ENCODE measurements at regions not wholly inside any gene's neighbourhood (a gene's known extent, or its start where the extent isn't known, plus 50 kb on each side); places are given as distances from the start of the nearest gene placed in this dataset.

DNA sequence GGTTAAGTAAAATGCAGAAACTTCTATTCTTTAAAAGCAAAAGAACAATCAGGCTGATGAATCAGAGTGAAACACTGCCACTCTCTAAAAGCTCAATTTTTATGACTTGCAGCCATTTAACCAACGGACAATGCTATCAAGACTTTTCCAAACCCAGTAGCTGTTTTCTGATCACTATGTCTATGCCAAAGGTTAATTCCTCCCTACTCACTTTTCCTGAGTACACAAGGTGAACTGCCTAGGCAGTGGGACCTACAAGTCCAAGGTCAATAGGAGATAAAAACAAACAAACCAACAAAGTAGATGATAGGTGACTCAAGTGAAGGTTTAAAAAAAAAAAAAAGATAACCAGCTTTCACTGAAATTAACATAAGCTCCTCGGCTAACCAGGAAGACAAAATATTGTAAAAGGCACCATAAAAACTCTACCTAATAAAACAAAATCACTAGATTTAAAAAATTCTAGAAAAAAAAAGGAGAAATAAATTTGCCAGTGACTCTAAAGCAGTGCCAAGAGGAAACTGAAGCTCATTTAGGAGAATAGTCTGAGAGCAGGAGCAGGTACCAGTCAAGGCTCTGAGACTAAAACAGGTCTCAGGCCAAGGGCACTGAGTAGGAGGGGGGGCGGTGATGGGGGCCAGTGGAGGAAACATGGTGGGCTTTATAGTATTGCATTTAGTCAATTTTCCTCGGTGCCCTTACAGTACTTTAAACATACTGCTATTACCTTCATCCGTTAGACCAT, 134.1 kb upstream of the DLGAP1 start:
- DNase-seq (ENCODE audit: insufficient read length, low spot score) = no peak
- TF ChIP-seq POLR2A (IDR thresholded peaks at IDR 0.05; ENCODE audit: low read depth, low read length) = no peak
- TF ChIP-seq PAX5 (IDR thresholded peaks at IDR 0.05; ENCODE audit: insufficient read depth, low read length, severe bottlenecking) = no peak
- no peak for TF ChIP-seq SPI1 (IDR thresholded peaks at IDR 0.05; ENCODE audit: low read depth, low read length)
- no peak for TF ChIP-seq TAF1 (IDR thresholded peaks at IDR 0.05; ENCODE audit: low read depth, low read length)
- TF ChIP-seq POU2F2 (IDR thresholded peaks at IDR 0.05; ENCODE audit: low read depth, low read length) = no peak
- TF ChIP-seq POLR2AphosphoS5 (IDR thresholded peaks at IDR 0.05; ENCODE audit: low read depth, low read length) = no peak
- FAIRE-seq = no peak

GRCh38 chr18:4587204-4587603, 132.1 kb upstream of the DLGAP1 start:
- FAIRE-seq (no peak), DNase-seq (ENCODE audit: insufficient read length, low spot score) (no peak)

DNA sequence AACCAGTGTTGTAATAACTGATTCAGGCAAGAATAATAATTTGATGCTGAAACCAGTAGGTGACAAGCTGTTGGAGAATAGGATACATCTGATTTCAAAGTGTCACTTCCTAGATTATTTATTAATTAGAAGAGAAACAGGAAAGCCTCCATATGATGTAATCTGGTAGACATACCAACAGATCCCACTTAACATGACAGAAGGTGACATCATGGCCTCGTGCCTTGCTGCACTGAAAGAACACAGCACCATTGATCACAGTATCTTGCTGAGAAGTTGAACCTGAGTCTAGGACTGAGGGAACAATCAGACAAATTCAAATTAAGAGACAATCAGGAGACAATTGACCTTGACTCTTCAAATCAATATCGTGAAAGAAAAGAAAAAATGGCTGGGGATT, 131.6 kb upstream of the DLGAP1 start:
- DNase-seq (ENCODE audit: insufficient read length, low spot score) (no peak), FAIRE-seq (no peak)
- TF ChIP-seq TAF1 (IDR thresholded peaks at IDR 0.05; ENCODE audit: low read depth, low read length) = no peak
- TF ChIP-seq POLR2AphosphoS5 (IDR thresholded peaks at IDR 0.05; ENCODE audit: low read depth, low read length) = no peak
- no peak for TF ChIP-seq POU2F2 (IDR thresholded peaks at IDR 0.05; ENCODE audit: low read depth, low read length)
- no peak for TF ChIP-seq PAX5 (IDR thresholded peaks at IDR 0.05; ENCODE audit: insufficient read depth, low read length, severe bottlenecking)
- no peak for TF ChIP-seq SPI1 (IDR thresholded peaks at IDR 0.05; ENCODE audit: low read depth, low read length)
- TF ChIP-seq POLR2A (IDR thresholded peaks at IDR 0.05; ENCODE audit: low read depth, low read length) = no peak

More at GRCh38 chr18:4587204-4587603, 132.1 kb upstream of the DLGAP1 start:
- no peak for TF ChIP-seq POLR2A (IDR thresholded peaks at IDR 0.05; ENCODE audit: low read depth, low read length)
- no peak for TF ChIP-seq PAX5 (IDR thresholded peaks at IDR 0.05; ENCODE audit: insufficient read depth, low read length, severe bottlenecking)
- TF ChIP-seq SPI1 (IDR thresholded peaks at IDR 0.05; ENCODE audit: low read depth, low read length) = no peak
- no peak for TF ChIP-seq POLR2AphosphoS5 (IDR thresholded peaks at IDR 0.05; ENCODE audit: low read depth, low read length)
- no peak for TF ChIP-seq TAF1 (IDR thresholded peaks at IDR 0.05; ENCODE audit: low read depth, low read length)
- TF ChIP-seq POU2F2 (IDR thresholded peaks at IDR 0.05; ENCODE audit: low read depth, low read length) = no peak

- no peak for TF ChIP-seq POLR2AphosphoS5 (IDR thresholded peaks at IDR 0.05; ENCODE audit: low read depth, low read length)
- no peak for TF ChIP-seq POLR2A (IDR thresholded peaks at IDR 0.05; ENCODE audit: low read depth, low read length)
- TF ChIP-seq SPI1 (IDR thresholded peaks at IDR 0.05; ENCODE audit: low read depth, low read length) = no peak
- TF ChIP-seq POU2F2 (IDR thresholded peaks at IDR 0.05; ENCODE audit: low read depth, low read length) = no peak
- TF ChIP-seq TAF1 (IDR thresholded peaks at IDR 0.05; ENCODE audit: low read depth, low read length) = no peak
- TF ChIP-seq PAX5 (IDR thresholded peaks at IDR 0.05; ENCODE audit: insufficient read depth, low read length, severe bottlenecking) = no peak
- FAIRE-seq (no peak), DNase-seq (ENCODE audit: insufficient read length, low spot score) (no peak)
Measured at GRCh38 chr18:4582431-4583335, 127.6 kb upstream of the DLGAP1 start.

DNA sequence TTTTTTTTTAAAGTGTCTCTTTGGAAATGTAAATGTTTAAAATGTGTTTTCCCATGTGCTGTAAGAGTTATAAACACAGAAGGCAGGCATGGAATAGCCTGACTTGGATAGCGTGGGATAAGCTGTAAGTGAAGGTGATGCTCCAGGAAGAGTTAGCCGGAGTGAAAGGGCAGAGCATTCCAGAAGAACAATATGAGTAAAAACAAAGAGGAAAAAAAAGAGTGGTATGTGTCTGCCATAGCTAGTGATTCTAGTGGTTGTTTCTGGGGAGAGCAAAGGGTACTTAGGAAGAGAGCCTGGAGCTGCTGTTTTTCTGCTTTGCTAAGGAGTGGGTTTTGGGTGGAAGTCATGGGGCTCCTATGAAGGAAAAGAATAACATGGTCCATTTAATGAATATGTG, 126.9 kb upstream of the DLGAP1 start:
- FAIRE-seq = no peak
- TF ChIP-seq PAX5 (IDR thresholded peaks at IDR 0.05; ENCODE audit: insufficient read depth, low read length, severe bottlenecking) (no peak), POU2F2 (IDR thresholded peaks at IDR 0.05; ENCODE audit: low read depth, low read length) (no peak), POLR2A (IDR thresholded peaks at IDR 0.05; ENCODE audit: low read depth, low read length) (no peak), SPI1 (IDR thresholded peaks at IDR 0.05; ENCODE audit: low read depth, low read length) (no peak), TAF1 (IDR thresholded peaks at IDR 0.05; ENCODE audit: low read depth, low read length) (no peak), POLR2AphosphoS5 (IDR thresholded peaks at IDR 0.05; ENCODE audit: low read depth, low read length) (no peak)
- DNase-seq (ENCODE audit: insufficient read length, low spot score) = no peak

DNA sequence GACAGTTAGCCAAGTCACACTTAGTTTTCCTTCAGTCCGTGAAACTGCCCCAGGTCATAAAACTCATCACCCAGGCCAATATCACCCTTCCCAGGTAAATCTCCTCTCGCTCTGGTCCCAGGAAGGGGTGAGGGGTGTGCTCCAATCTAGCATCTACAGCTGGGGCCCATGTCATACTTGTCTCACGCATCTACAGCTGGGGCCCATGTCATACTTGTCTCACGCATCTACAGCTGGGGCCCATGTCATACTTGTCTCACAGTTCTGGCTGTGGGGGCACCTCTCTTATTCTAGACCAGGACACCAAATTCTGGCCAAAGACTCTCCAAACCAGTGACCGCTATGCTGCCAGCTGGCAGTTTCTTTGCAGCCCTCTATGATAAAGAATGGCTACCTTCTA, 123.3 kb upstream of the DLGAP1 start:
- no peak for DNase-seq (ENCODE audit: insufficient read length, low spot score)
- no peak for FAIRE-seq
- no peak for TF ChIP-seq TAF1 (IDR thresholded peaks at IDR 0.05; ENCODE audit: low read depth, low read length)
- no peak for TF ChIP-seq SPI1 (IDR thresholded peaks at IDR 0.05; ENCODE audit: low read depth, low read length)
- TF ChIP-seq POLR2AphosphoS5 (IDR thresholded peaks at IDR 0.05; ENCODE audit: low read depth, low read length) = no peak

GRCh38 chr18:4573735-4574134, 118.6 kb upstream of the DLGAP1 start:
- DNase-seq (ENCODE audit: insufficient read length, low spot score) = no peak
- FAIRE-seq = no peak
- TF ChIP-seq POU2F2 (IDR thresholded peaks at IDR 0.05; ENCODE audit: low read depth, low read length) = no peak
- no peak for TF ChIP-seq PAX5 (IDR thresholded peaks at IDR 0.05; ENCODE audit: insufficient read depth, low read length, severe bottlenecking)
- no peak for TF ChIP-seq SPI1 (IDR thresholded peaks at IDR 0.05; ENCODE audit: low read depth, low read length)
- TF ChIP-seq TAF1 (IDR thresholded peaks at IDR 0.05; ENCODE audit: low read depth, low read length) = no peak
- TF ChIP-seq POLR2A (IDR thresholded peaks at IDR 0.05; ENCODE audit: low read depth, low read length) = no peak
- TF ChIP-seq POLR2AphosphoS5 (IDR thresholded peaks at IDR 0.05; ENCODE audit: low read depth, low read length) = no peak

DNA sequence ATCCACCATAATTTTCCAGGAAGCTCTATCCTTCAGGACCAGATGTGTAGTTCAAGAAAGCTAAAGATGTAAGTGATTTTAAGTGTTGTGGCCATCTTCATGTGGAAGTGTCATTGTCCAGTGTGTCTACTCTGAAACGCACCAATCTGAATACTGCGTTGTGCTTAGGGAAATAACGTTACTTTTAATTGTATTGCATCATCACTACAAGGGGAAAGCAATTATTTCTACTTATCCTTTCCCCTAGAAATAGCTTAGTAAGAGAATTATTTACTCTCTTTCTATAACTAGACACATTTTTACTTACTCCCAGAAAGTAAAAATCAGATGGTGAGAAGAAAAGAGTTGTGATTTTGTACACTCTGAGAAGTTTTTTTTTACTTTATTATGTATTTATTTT, 102.4 kb upstream of the DLGAP1 start:
- TF ChIP-seq POU2F2 (IDR thresholded peaks at IDR 0.05; ENCODE audit: low read depth, low read length) = no peak
- TF ChIP-seq POLR2A (IDR thresholded peaks at IDR 0.05; ENCODE audit: low read depth, low read length) = no peak
- no peak for TF ChIP-seq PAX5 (IDR thresholded peaks at IDR 0.05; ENCODE audit: insufficient read depth, low read length, severe bottlenecking)
- no peak for TF ChIP-seq TAF1 (IDR thresholded peaks at IDR 0.05; ENCODE audit: low read depth, low read length)
- no peak for TF ChIP-seq POLR2AphosphoS5 (IDR thresholded peaks at IDR 0.05; ENCODE audit: low read depth, low read length)
- TF ChIP-seq SPI1 (IDR thresholded peaks at IDR 0.05; ENCODE audit: low read depth, low read length) = no peak
- DNase-seq (ENCODE audit: insufficient read length, low spot score) = no peak
- no peak for FAIRE-seq

DNA sequence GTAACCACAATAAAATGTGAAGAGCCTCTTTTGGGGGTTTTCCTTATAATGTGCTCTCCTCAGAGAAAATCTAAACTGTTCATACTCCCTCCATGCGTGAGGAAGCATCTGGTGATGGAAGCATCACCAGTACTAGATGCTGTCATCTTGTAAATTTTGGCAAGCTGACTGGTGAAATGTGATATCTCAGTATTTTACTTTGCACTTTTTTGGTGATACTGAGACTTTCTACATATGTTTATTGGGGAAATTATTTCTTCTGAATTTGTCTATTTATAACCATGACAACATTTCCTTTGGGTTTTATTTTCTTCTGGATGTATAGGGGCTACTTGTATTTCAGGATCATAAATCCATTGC, 95.9 kb upstream of the DLGAP1 start:
- FAIRE-seq = no peak
- TF ChIP-seq PAX5 (IDR thresholded peaks at IDR 0.05; ENCODE audit: insufficient read depth, low read length, severe bottlenecking) (no peak), TAF1 (IDR thresholded peaks at IDR 0.05; ENCODE audit: low read depth, low read length) (no peak), POLR2AphosphoS5 (IDR thresholded peaks at IDR 0.05; ENCODE audit: low read depth, low read length) (no peak), SPI1 (IDR thresholded peaks at IDR 0.05; ENCODE audit: low read depth, low read length) (no peak), POLR2A (IDR thresholded peaks at IDR 0.05; ENCODE audit: low read depth, low read length) (no peak), POU2F2 (IDR thresholded peaks at IDR 0.05; ENCODE audit: low read depth, low read length) (no peak)
- no peak for DNase-seq (ENCODE audit: insufficient read length, low spot score)

Measured in GM12891 (cell line).